OCI-LY1 (cell line): ENCODE measurements at regions not wholly inside any gene's neighbourhood (a gene's known extent, or its start where the extent isn't known, plus 50 kb on each side); places are given as distances from the start of the nearest gene placed in this dataset.

ENCODE experiments used
- CTCF ChIP-seq: fragments of 200-600 bp; sonication (generic), shearing (Covaris generic); IDR thresholded peaks from 2 replicates; pipeline ENCODE4 v1.5.1; 2017; ENCODE audit warnings: mild to moderate bottlenecking, antibody characterized with exemption, low read length, moderate library complexity, mixed read lengths
- EZH2 ChIP-seq: fragments of 200-600 bp; sonication (generic), shearing (Covaris generic); IDR thresholded peaks from 2 replicates; pipeline ENCODE4 v1.8.0; 2017; ENCODE audit warnings: borderline replicate concordance, mixed run types, mild to moderate bottlenecking, antibody characterized with exemption, low read length, moderate library complexity, mixed read lengths

GRCh38 chr5:155290937-155291336 lies 277.4 kb downstream of the KIF4B start:
- TF ChIP-seq CTCF (no peak), EZH2 (no peak)
